Uterus (tissue), 2 donors: ENCODE measurements at regions not wholly inside any gene's neighbourhood (a gene's known extent, or its start where the extent isn't known, plus 50 kb on each side); places are given as distances from the start of the nearest gene placed in this dataset.

Experiments used
- POLR2A ChIP-seq, 2 donors: fragments of 450-650 bp; IDR thresholded peaks; one replicate each; pipeline ENCODE4 v1.6.1; 2016; ENCODE audit warnings: antibody characterized with exemption in 2 of 2, mild to moderate bottlenecking in 1 of 2, moderate library complexity in 1 of 2
- TF ChIP-seq, protein P1 (sequence below), 4 experiments: fragments of 200-600 bp in 2 of 4; fragments of 450-650 bp in 2 of 4; sonication (generic) in 2 of 4; IDR thresholded peaks; one replicate each; pipeline ENCODE4 v1.5.1; 2016 to 2019; ENCODE audit warnings: antibody characterized with exemption in 4 of 4, mild to moderate bottlenecking in 2 of 4, moderate library complexity in 1 of 4

DNA sequence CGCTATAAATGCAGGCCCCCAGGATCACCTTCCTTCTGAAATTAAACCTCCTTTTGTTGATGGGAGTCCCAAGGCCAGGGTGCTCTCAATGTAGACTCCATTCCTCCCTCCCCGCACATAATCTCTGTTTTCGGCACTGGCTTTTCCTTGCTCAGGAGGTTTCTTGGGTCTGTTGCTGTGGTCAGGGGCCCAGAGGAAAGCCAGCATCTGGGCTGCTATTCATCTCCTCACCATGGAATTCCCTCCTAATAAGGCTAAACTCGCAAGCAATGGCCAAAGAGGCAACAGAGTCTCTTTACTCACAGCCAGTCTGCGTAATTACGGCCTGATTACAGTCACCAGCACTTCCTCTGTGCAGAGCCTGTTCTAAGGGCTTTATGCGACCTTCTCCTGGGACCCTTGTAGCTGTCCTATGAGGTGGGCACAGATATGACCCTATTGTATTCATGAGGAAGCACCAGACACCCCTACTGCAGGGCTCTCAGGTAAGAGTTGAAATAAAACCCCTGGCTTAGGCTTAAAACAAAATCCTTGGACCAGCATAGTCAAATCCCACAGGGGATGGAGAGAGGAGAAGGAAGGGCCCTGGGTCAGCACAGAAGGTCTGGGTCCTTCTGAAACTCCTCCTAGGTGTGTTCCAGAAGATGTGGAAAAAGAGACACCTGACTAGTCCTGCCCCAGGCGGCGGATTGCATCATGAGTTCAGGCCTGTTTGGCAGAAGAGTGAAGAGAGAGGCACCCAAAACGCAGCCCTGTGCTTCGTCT, 105.0 kb upstream of the SH3BP4 start:
- TF ChIP-seq, protein P1, sequence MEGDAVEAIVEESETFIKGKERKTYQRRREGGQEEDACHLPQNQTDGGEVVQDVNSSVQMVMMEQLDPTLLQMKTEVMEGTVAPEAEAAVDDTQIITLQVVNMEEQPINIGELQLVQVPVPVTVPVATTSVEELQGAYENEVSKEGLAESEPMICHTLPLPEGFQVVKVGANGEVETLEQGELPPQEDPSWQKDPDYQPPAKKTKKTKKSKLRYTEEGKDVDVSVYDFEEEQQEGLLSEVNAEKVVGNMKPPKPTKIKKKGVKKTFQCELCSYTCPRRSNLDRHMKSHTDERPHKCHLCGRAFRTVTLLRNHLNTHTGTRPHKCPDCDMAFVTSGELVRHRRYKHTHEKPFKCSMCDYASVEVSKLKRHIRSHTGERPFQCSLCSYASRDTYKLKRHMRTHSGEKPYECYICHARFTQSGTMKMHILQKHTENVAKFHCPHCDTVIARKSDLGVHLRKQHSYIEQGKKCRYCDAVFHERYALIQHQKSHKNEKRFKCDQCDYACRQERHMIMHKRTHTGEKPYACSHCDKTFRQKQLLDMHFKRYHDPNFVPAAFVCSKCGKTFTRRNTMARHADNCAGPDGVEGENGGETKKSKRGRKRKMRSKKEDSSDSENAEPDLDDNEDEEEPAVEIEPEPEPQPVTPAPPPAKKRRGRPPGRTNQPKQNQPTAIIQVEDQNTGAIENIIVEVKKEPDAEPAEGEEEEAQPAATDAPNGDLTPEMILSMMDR (IDR thresholded peaks at IDR 0.05): no peak
- TF ChIP-seq POLR2A (IDR thresholded peaks at IDR 0.05): no peak
